ENCODE measurements at regions not wholly inside any gene's neighbourhood (a gene's known extent, or its start where the extent isn't known, plus 50 kb on each side); places are given as distances from the start of the nearest gene placed in this dataset.

GRCh38 chr4:155526452-155527169, 140.0 kb upstream of the GUCY1A1 start:
- TF ChIP-seq, protein P1, sequence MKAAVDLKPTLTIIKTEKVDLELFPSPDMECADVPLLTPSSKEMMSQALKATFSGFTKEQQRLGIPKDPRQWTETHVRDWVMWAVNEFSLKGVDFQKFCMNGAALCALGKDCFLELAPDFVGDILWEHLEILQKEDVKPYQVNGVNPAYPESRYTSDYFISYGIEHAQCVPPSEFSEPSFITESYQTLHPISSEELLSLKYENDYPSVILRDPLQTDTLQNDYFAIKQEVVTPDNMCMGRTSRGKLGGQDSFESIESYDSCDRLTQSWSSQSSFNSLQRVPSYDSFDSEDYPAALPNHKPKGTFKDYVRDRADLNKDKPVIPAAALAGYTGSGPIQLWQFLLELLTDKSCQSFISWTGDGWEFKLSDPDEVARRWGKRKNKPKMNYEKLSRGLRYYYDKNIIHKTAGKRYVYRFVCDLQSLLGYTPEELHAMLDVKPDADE (IDR thresholded peaks at IDR 0.05) = no peak
- TF ChIP-seq CTCF (conservative IDR thresholded peaks at IDR 0.05; ENCODE audit: low read depth in 2 of 2) (no peak), EZH2phosphoT487 (IDR thresholded peaks at IDR 0.05; ENCODE audit: unreplicated experiment) (no peak), POLR2AphosphoS5 (IDR thresholded peaks at IDR 0.05; ENCODE audit: low read depth) (no peak), EZH2 (IDR thresholded peaks at IDR 0.05; ENCODE audit: low read depth, unreplicated experiment) (no peak), REST (IDR thresholded peaks at IDR 0.05; ENCODE audit: unreplicated experiment) (no peak), CREB1 (CRISPR knock-in tag; IDR thresholded peaks at IDR 0.05; ENCODE audit: low read depth) (no peak), NANOG (IDR thresholded peaks at IDR 0.05; ENCODE audit: borderline replicate concordance) (no peak), STAT1 (IDR thresholded peaks at IDR 0.05; ENCODE audit: unreplicated experiment) (no peak)

All from GM23338 (cell line).